OCI-M1 (cell line): ENCODE measurements at regions not wholly inside any gene's neighbourhood (a gene's known extent, or its start where the extent isn't known, plus 50 kb on each side); places are given as distances from the start of the nearest gene placed in this dataset.
"Not testable (repeated sequence)": the region's sequence is repeated elsewhere in the genome, so short reads cannot be mapped to it uniquely, and the experiment has no call there.

ENCODE experiments used
- DNase-seq: peaks from one replicate; lab custom pipeline; 2025; lab: John Stamatoyannopoulos, UW

GRCh38 chr5:124512952-124513632 lies 233.3 kb downstream of the ZNF608 start:
- no peak for DNase-seq

- no peak for DNase-seq
These were observed 234.2 kb downstream of the ZNF608 start for GRCh38 chr5:124512236-124512635.

- DNase-seq: no peak
These were observed 234.6 kb downstream of the ZNF608 start for GRCh38 chr5:124511791-124512190.

GRCh38 chr5:124507688-124508087 lies 238.8 kb downstream of the ZNF608 start:
- no peak for DNase-seq

- no peak for DNase-seq
These were observed 242.1 kb downstream of the ZNF608 start for GRCh38 chr5:124504081-124504916.

GRCh38 chr5:124502551-124502950 lies 243.9 kb downstream of the ZNF608 start:
- no peak for DNase-seq

GRCh38 chr5:124499818-124500217 lies 246.6 kb downstream of the ZNF608 start:
- not testable (repeated sequence) for DNase-seq

GRCh38 chr5:124496968-124497367 lies 249.5 kb downstream of the ZNF608 start:
- not testable (repeated sequence) for DNase-seq

- DNase-seq: no peak
These were observed 251.8 kb downstream of the ZNF608 start for GRCh38 chr5:124494540-124495116.

GRCh38 chr5:124492444-124493224 lies 253.8 kb downstream of the ZNF608 start:
- no peak for DNase-seq

- DNase-seq: not testable (repeated sequence)
These were observed 256.1 kb downstream of the ZNF608 start for GRCh38 chr5:124490315-124490714.

- no peak for DNase-seq
These were observed 265.0 kb downstream of the ZNF608 start for GRCh38 chr5:124481419-124481818.

GRCh38 chr5:124480964-124481363 lies 265.5 kb downstream of the ZNF608 start:
- no peak for DNase-seq

- no peak for DNase-seq
These were observed 266.4 kb downstream of the ZNF608 start for GRCh38 chr5:124480022-124480421.

GRCh38 chr5:124478264-124478663 lies 268.2 kb downstream of the ZNF608 start:
- no peak for DNase-seq

- DNase-seq: no peak
These were observed 268.9 kb downstream of the ZNF608 start for GRCh38 chr5:124477577-124477976.

- DNase-seq: no peak
These were observed 269.4 kb downstream of the ZNF608 start for GRCh38 chr5:124477062-124477461.

- DNase-seq: no peak
These were observed 271.8 kb downstream of the ZNF608 start for GRCh38 chr5:124474528-124475215.

GRCh38 chr5:124468671-124469411 lies 277.6 kb downstream of the ZNF608 start:
- DNase-seq: no peak

- no peak for DNase-seq
These were observed 278.7 kb downstream of the ZNF608 start for GRCh38 chr5:124467745-124468144.

- DNase-seq: no peak
These were observed 280.4 kb downstream of the ZNF608 start for GRCh38 chr5:124466011-124466410.
